ENCODE measurements at regions not wholly inside any gene's neighbourhood (a gene's known extent, or its start where the extent isn't known, plus 50 kb on each side); places are given as distances from the start of the nearest gene placed in this dataset.
"Not testable (repeated sequence)": the region's sequence is repeated elsewhere in the genome, so short reads cannot be mapped to it uniquely, and the experiment has no call there.

DNA sequence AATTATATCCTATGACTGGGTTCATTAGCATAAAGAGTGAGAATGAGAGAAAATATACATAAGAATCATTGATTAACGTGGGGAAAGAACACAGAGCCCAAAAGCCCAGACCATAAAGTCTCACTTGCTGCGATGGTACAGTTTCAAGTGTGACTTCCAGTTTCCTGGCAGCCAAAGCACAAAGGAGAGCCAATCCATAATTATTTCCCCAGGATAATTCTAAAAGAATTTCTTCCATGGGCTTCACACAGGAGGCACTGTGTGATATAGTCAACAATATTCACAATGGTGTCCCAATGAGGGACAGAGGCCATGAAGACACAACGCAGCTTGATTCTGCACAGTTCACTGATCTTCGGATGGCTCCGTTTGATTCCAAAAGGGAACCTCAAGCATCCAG is 321.6 kb downstream of the PLPP3 start:
- no peak for DNase-seq

DNA sequence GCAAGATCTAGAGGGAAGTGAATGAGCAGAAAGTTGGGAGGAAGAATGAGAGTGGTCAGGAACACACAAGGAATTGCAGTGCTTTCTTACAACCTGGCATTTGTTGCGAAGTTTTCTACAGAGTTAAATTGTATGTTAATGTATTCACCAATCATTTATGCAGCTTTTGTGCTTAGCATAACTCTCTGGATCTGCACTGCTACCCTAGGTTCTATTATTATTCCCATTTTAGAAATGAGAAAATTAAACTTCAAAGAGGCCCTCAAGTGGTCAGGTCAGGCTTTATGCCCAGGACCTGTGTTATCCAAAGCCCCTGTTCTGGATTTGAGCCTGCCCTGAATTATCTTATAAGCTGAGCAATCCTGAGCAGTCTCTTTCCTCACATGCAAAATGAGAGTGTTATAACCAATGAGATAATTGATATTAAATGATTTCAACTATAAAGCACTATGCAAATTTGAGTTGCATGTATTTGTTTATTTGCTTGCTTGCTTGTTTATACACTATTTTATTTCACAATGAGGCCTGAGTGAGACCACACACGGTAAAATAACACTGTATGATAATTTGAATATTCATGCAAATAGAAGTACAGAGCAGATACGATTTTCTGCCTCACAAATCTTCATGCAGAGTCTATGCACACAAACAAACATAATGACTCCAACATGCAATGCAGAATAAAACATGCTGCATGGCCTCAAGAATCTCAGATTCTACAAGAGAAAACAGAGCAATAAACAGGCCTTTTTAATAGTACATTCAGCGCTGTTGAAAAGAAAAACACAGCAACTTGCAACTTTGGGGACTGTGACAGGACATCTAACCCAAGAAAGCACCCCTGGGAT is 323.0 kb downstream of the PLPP3 start:
- no peak for DNase-seq

DNA sequence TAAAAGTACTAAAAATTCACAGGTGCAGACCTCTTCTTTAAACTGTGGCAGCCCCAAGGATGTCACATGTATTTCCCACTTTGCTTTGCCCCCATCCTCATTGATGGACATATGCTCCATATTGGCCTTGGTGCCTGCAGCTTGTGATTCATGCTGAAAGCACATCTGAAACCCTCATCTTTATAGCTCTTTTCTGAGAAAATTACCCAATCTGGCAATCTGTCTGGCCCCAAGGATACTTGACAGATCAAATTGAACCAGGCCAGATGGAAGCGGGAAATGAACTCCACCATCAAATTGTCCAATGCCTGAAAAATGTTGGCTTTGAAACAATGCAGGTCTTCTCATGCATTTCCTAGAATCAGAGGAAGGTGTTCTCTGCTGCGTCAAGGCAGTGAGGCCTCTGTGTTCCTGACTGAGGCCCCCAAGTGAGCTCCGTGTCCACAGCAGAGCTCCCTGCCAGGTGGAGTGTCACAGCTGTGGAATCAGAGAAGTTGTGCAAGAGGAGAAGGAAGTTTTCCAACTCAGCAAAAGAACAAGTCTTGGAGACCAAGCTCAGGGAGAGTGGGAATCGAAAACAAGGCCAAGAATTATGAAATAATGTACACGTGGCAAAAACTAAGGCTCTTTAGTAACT is 323.7 kb downstream of the PLPP3 start:
- DNase-seq = no peak

DNA sequence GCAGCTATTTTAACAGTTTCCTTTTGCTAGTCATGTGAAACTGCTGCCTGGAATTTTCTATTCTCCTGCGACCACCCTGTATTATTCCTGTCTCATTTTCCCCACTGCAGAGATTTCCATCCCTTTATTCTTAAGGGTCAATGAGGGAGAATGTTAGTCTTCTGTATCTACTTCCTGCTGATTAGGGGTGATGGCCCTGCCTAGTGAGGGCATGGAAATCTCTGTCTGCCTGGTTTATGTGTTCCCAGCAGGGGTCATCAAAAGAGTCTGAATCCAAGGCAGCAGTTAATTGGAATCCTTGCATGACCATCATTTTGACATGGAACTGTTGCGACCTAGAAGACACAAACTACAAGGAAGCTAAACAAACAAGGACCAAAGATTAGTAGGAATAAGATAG is 325.2 kb downstream of the PLPP3 start:
- no peak for DNase-seq

DNA sequence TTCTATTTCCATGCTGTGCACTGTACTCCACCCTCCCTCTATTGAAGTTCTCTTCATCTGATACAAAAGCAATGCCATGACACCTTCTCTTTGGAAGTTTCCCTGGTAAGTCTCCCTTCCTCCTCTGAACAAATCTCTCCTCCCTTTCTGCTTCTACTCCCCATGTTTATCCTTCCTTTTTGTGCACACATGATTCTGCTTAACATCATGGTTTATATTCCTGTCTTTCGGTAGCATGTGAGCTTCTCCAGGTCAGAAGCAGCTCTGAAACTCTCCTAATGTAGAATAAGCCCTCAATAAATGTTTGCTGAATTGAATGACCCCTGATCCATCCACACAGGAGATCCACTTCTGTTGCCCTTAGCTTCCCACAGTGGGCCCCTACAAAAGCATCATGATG is 328.6 kb downstream of the PLPP3 start:
- DNase-seq = no peak

DNA sequence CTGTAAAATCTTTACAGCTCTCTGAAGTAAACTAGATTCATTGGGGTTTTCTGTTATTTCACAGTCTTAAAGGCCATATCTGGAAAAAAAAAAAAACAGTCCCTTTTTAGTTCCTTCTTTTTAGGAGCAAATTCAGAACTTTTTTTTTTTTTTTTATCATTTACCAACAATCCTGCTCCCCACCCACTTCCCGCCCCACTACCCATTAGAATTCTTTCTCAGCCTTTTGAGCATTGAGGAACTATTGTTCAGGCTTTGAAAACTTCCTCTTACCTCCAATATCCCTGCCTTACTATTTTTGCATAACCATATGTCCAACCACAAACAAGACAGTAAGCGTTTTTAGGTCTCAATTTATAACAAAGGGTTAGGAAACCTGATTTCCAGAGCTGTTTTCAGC is 330.1 kb downstream of the PLPP3 start:
- no peak for DNase-seq

DNA sequence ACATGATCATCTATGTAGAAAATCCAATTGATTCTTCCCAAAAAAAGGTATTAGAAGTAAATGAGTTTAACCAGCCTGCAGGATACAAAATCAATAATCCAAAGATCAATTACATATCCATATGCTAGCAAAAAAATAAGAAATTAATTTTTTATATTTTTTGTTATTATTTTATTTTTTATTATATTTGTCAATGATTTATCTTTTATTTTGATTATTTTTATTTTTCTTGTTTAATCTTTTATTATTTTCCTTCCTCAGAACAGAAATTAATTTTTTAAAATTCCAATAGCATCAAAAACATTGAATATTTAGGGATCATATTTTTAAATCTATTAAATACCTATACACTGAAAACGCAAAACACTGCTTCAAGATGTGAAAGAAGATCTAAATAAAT is 331.2 kb downstream of the PLPP3 start:
- DNase-seq = no peak

DNA sequence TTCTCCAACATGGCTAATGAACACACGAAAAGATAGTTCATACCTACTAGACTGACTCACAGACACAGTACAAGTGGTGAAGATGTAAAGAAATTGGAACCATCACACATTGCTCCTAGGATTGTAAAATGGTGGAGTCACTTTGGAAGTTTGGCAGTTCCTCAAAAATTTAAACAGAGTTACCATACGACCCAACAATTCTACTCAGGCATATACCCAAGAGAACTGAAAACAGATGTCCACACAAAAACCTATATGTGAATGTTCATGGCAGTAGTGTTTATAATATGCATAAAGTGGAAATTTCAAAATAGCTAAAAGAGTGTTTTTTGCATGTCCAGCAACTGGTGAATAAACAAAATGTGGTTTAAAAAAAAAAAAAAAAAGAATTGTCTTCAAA is 332.6 kb downstream of the PLPP3 start:
- not testable (repeated sequence) for DNase-seq

DNA sequence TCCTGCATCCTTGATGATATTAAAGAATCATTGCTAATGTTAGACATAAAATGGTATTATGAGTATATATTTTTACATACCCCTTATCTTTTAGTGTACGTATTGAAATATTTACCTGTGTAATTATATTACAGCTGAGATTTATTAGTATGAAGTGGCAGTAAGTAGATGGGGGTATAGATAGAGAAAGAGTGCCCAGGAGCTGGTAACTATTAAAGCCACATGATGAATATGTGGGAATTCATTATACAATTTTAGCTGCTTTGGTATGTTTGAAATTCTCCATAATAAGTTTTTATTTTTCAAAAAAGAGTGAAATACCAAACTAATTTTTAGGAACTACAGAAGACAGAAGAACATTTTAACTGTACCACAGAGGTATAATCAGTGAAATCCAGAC is 339.0 kb downstream of the PLPP3 start:
- no peak for DNase-seq

DNA sequence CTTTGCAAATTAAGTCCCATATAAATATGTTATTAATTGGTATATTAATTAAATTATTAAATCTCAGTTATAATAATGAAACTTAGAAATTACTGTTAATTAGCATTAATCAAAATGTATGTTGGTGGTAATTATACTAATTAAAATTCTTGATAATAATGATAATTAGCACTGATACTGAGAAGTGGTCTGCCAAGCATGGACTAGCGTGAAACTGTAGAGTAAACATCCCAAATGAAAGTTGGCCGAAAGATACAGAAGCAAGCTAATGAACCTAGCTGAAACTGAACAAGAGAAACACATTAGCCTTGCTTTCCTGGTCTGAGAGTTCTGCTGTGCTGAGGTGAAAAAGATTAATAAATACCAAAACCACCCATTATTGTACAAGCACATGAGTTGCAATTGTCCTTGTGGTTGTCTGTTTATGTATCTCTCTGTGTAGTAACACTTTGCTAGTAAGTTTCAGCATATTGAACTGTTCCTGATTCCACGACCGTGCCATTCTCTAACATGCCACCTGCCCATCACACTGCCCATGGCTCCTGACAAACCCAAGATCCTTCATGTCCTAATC is 341.8 kb downstream of the PLPP3 start:
- no peak for DNase-seq

DNA sequence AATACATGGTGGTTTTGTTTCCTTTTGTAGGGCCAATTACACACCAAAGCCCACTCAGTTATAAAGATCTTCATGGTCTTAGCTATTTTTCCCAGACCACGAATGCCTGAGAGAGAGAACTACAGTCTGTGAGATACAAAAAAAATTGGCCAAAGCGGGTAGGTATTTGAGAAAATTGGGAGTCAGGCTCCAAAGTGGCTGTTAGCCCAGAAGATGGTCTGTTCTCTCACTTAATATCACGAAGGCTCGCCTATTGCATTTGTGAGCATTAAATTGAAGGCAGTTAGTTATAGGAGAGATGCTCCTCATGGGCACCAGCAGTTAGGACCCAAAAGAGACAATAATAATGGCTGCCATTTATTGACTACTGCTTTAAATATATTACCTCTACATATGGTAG is 342.7 kb downstream of the PLPP3 start:
- no peak for DNase-seq

DNA sequence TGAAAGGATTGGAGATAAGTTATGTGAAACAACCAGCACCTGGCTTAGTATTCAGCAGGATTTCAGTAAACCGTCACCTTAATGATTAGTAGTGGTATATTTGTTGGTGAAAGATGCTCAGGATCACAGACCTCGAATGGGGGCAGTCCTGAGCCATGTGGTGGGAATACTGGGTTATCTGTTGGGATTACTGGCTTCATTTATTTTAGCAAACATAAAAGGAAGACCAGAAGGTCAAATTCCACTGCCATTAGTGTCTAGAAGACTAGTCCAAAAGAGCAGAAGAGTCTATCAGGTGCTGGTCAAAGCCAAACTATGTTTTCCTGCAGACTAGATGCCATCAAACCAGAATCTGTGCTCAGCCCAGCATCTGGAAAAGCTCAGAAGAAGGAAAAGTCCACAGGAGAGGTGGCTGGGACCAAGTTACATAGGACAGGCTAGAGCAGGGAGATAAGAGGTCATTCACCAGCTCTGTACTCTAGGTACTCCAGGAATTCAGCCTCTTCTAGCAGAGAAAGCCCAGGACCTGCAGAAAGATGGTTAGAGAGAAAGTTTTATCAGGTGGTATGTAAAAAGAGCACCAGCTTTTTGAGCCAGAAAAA is 343.4 kb downstream of the PLPP3 start:
- no peak for DNase-seq

DNA sequence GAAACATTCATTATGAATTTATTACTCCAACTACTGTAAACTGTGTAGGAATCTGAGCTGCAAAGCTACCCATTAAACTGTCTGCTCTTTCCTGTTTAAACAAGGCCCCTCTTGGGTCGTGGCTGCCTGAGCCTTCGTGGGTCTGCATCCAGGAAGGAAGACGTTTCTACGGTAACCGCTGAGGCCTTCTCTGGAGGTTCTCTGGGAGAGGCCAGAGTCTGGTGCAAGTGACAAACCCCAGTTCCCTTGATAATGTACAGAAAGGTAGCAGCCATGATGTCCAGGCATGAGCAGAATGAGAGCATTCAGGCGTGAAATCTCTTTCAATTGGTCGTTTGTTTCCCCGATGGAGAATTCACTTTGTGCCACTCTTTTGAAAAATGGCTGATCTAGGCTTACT is 350.2 kb downstream of the PLPP3 start:
- DNase-seq = no peak

DNA sequence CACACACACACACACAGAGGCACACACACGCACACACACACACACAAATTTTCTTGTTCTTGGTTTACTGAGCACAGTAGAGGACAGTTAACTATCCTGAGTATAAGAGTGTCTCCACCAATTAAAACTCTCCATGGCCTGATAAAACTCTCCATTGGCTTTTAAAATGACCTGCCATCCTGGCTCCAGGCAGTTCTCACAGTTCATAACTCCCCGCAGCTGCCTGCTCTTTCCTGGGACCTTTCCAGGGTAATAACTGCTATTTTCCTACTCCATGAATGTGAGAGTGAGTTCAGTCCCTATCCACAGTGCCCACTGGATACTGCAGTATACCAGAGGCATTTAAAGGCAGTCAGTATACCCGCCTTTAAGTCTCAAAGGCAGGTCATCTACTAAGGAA is 351.5 kb downstream of the PLPP3 start:
- no peak for DNase-seq

DNA sequence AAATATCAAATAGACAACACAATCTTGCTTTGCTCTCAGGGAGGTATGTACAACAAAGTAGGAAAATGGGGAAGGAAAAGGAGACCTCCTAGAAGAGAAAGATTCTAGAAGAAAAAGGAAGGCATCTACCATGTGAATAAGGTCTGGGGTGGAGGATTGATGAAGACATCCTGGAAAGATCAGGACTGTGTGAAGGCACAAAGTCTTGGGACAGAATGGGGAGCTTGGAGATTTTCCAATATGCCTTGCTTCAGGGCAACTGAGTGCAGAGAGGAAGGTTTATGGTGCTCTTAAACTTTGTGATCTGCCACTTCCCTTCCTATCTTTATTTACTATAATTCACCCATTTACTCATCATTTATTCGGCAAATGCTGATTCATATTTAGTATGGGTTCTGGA is 352.0 kb downstream of the PLPP3 start:
- no peak for DNase-seq

DNA sequence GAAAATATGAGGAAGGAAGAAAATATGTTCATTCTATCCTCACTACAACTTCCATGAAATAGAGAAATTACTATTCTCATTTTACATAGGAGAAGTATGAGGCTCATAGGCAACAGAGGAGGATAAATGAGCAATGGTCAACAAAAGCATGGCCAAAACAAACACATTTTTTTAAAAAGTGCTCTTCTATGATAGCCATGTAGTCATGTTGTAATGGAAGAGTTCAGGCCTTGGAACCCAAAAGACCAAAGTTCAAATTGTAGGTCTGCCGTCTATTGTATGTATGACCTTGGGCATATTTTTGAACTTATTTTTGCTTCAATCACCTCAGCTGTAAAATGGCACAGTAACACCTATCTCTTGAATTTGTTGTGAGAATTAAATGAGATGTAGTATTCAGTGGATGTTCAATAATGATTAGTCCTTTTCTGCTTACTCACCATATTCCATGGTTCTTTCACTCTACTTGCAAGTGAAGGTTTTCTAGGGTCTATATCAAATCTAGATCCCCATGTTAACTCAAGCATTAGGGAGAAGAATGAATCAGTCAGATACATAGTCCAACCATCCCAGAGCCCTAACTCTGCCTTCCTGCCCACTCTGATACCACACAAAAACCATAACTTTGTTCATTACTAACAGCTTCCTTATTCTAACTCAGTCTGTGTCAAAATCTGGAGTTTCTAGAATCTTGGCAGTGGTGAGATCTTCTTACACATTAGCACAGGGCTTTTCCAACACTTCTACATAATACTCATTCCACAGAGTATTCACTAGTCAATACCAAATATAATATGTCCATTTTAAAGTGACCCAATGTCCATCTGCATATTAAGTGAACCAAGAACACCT is 353.2 kb downstream of the PLPP3 start:
- DNase-seq = no peak

DNA sequence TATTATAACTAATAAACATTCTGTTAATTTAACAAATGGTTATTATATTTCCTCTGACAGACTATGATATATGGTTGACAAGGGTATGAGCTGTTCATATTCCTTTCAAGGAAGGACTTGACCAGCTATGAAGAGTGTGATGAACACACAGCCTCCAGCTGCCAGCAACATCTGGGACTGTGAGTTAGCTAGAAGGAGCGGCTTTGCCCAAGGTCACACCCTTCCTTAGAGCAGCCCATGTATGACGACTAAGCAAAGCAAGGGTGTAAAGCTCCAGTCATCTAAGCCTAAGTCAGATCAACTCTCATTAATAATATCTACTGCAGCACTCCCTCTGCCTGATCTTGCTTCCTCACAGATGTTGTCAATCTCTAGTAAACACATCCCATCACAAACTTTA is 355.4 kb downstream of the PLPP3 start:
- DNase-seq = no peak

DNA sequence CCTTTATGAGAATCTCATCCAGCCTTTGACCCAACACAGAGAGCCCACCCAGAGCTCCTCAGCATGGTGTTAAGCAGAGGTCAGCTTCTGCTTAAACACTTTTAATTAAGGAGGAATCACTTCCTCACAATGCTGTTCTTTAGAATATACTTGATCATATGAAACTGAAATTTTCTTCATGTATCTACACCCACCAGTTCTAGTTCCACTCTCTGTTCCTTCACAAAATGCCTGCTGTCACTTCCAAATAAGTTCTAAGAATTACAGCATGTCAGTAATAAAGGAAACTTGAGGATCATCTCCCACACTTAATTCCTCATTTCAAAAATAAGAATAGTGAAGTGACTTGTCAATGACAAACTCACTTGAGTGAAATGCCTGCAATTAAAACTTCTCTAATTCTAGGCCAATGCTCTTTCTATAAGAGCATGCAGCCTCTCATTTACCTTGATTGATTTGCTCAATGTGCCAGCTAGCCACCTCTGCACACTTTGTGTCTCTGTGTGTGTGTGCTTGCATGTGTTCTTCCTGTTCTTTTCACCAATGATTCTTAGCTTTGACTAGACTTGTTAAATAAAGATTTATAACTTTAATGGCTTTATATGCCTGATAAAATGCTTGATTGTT is 356.3 kb downstream of the PLPP3 start:
- no peak for DNase-seq

DNA sequence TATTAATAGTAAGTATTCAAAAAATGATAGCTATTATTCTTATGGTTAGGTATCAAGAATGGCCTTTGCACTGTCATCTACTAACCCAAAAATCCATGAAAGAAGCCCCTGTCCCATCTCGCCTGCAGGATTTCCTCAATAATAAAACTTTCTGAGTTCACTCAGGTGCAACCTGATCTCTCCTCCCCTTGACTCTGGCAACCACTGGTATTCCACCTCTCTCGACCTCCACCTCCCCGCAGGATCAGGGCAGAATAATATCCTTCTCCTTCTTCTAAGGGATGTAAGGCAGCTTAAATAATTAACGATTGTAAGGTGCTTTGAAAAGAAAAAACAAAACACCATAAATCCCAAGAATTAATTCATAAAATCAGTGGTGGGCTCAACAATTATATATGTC is 359.3 kb downstream of the PLPP3 start:
- no peak for DNase-seq

DNA sequence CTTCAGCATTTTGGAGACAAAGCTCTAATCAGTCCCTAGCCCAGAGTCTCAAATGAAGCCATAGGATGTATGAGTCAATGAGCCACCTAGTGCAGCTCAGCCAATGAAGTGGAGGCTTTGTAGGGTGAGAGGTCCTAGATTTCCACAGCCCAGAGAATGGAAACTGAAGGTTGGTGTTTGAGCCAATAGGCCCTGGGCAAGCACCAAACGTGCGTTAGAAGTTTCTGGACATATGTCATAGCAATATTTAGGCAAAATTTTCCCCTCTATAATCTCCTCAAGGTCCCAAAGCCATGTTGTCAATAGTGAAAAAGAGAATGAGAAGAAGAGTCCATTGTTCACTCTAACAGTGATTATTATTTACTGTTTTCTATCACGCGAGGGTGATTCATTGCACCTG is 361.3 kb downstream of the PLPP3 start:
- no peak for DNase-seq

DNA sequence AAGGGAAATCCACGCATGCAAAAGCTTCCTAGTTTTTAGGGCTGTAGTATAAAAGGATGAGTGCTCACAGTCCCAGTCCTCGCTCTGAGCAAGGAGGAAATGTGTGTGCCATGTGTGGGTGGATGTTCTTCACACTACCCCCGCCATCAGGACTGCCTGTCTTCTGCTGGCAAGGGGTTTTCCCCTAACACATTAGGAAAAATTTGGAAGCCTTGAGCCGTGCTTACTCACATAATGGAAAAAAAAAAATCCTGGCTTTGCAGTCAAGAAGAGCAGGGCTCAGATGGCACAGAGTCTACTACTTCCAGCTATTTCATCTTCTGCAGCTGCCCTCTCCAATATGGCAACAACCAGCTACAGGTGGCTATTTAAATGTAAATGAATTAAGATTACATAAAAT is 363.1 kb downstream of the PLPP3 start:
- DNase-seq = no peak

DNA sequence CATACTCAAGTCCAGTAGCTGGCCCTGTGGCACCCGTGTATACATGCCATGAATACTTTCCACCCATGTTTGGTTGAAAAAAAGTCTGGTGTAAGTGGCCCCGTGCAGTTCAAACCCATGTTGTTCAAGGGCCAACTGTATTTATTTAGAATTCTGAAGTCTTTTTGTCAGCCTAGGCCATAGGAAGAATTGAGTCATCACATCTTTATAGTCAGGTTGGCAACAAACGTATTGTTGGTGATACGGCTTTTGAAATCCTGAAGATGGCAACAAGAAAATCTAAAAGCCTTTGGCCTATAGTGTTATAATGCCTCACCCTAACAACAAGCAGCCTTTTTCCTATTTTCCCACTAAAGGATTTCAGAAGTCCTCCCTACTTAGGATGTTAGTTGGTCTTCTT is 363.6 kb downstream of the PLPP3 start:
- DNase-seq = no peak

DNA sequence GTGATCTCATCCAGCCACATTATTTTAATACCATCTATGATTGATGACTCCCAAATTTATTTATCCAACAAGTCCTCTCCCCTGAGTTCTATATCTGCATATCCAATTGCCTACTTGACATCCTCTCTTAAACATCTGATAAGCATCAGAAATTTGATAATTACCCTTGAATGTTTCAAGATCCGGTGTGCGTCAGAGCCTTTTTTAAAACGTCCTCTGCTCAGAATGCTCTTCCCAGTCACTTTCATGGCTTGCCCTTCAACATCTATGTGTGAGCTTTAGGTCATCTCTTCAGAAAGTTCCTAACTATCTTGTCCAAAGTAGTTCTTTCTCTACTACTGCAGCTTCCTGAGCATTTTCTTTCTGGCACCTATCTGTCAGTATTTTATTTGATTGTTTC is 364.3 kb downstream of the PLPP3 start:
- no peak for DNase-seq

Data from activated naive CD4-positive, alpha-beta T cell treated with anti-CD3 and anti-CD28 coated beads, Interleukin-2, amount 50 U/mL, for 16 hours (primary cell).